Fibroblast of lung (primary cell): ENCODE measurements at regions not wholly inside any gene's neighbourhood (a gene's known extent, or its start where the extent isn't known, plus 50 kb on each side); places are given as distances from the start of the nearest gene placed in this dataset.

ENCODE experiments used
- DNase-seq, 2 donors: peaks; one replicate each; pipeline versions ENCODE4 v3.0.0 to v3.0.0-alpha.2; 2010; ENCODE audit warnings: low read depth in 2 of 2
- H2AFZ ChIP-seq: 2 replicates; pipeline ENCODE4 v1.5.1; 2012; ENCODE audit warnings: low read length, control low read depth, inconsistent platforms
- H3K27ac ChIP-seq: 2 replicates; pipeline ENCODE4 v1.5.1; 2011; ENCODE audit warnings: low read length, control low read depth; ENCODE audit not compliant: insufficient read depth
- H3K27me3 ChIP-seq: 2 replicates; pipeline ENCODE4 v1.5.1; 2011; ENCODE audit warnings: mild to moderate bottlenecking, low read length; ENCODE audit not compliant: control insufficient read depth, insufficient read depth
- H3K36me3 ChIP-seq: 2 replicates; pipeline ENCODE4 v1.5.1; 2011; ENCODE audit warnings: low read length; ENCODE audit not compliant: control insufficient read depth, insufficient read depth
- H3K4me1 ChIP-seq: 2 replicates; pipeline ENCODE4 v1.5.1; 2011; ENCODE audit warnings: low read length; ENCODE audit not compliant: control insufficient read depth, insufficient read depth; ENCODE audit errors: extremely low read depth
- H3K4me2 ChIP-seq: 2 replicates; pipeline ENCODE4 v1.5.1; 2011; ENCODE audit warnings: low read length, control low read depth; ENCODE audit not compliant: insufficient read depth; ENCODE audit errors: extremely low read depth
- H3K4me3 ChIP-seq, 4 experiments: fragments of 200-600 bp in 1 of 4; sonication (generic) in 1 of 4; replicated peaks in 1 of 4; 2 replicates each; pipeline ENCODE4 v1.5.1; 2011 to 2016; ENCODE audit warnings: low read length in 4 of 4, low read depth in 3 of 4, mild to moderate bottlenecking in 3 of 4, control low read depth in 2 of 4, inconsistent platforms in 1 of 4, mixed read lengths in 1 of 4; ENCODE audit not compliant: insufficient read depth in 1 of 4; ENCODE audit errors: control extremely low read depth in 1 of 4
- H3K79me2 ChIP-seq: 2 replicates; pipeline ENCODE4 v1.5.1; 2012; ENCODE audit warnings: mild to moderate bottlenecking, low read length, inconsistent platforms; ENCODE audit not compliant: control insufficient read depth, insufficient read depth
- H3K9ac ChIP-seq: 2 replicates; pipeline ENCODE4 v1.5.1; 2011; ENCODE audit warnings: mild to moderate bottlenecking, low read length, control low read depth; ENCODE audit not compliant: insufficient read depth
- H3K9me3 ChIP-seq: 2 replicates; pipeline ENCODE4 v1.5.1; 2012; ENCODE audit warnings: low read depth, low read length; ENCODE audit not compliant: control insufficient read depth, insufficient read depth
- H4K20me1 ChIP-seq: 2 replicates; pipeline ENCODE4 v1.5.1; 2011; ENCODE audit warnings: low read length; ENCODE audit not compliant: control insufficient read depth, insufficient read depth; ENCODE audit errors: extremely low read depth
- CTCF ChIP-seq, 2 donors: IDR thresholded peaks in 1 of 2; conservative IDR thresholded peaks in 1 of 2; 1 replicate in 1 of 2; 2 replicates in 1 of 2; pipeline ENCODE4 v1.5.1; 2011 to 2012; ENCODE audit warnings: low read length in 2 of 2, control low read depth in 1 of 2, inconsistent platforms in 1 of 2, low read depth in 1 of 2, mild to moderate bottlenecking in 1 of 2
- EZH2 ChIP-seq: IDR thresholded peaks from 2 replicates; pipeline ENCODE4 v1.5.1; 2012; ENCODE audit warnings: low read length, control low read depth, mild to moderate bottlenecking; ENCODE audit errors: missing control alignments

- Histone ChIP-seq H4K20me1 (no peaks in the 10 kb centered on the region), H3K79me2 (no peaks in the 10 kb centered on the region), H3K9me3 (no peaks in the 10 kb centered on the region), H3K4me2 (no peak overlapping the region), H3K27me3 (no peaks in the 10 kb centered on the region), H2AFZ (no peak overlapping the region), H3K9ac (no peak overlapping the region), H3K27ac (no peak overlapping the region), H3K4me1 (no peaks in the 10 kb centered on the region), H3K36me3 (no peaks in the 10 kb centered on the region), H3K4me3 (no peak overlapping the region)
- TF ChIP-seq CTCF (conservative IDR thresholded peaks at IDR 0.05 in 1 of 2, IDR thresholded peaks at IDR 0.05 in 1 of 2; ENCODE audit: low read depth in 1 of 2, low read length in 2 of 2) (no peak), EZH2 (no peak)
- no peak for DNase-seq
These were observed 951.3 kb upstream of the SEMA6D start for GRCh38 chr15:46766021-46766420.

GRCh38 chr15:46768287-46768686 is 949.0 kb upstream of the SEMA6D start:
- no peak overlapping the region for H3K9ac ChIP-seq
- no peak overlapping the region for H3K27ac ChIP-seq

GRCh38 chr15:46773016-46773415 is 944.3 kb upstream of the SEMA6D start:
- no peak overlapping the region for H3K9ac ChIP-seq
- no peaks in the 10 kb centered on the region for H3K27me3 ChIP-seq
- no peak for DNase-seq
- no peaks in the 10 kb centered on the region for H3K79me2 ChIP-seq
- TF ChIP-seq EZH2, result no peak
- TF ChIP-seq CTCF (conservative IDR thresholded peaks at IDR 0.05 in 1 of 2, IDR thresholded peaks at IDR 0.05 in 1 of 2; ENCODE audit: low read depth in 1 of 2, low read length in 2 of 2), result no peak
- no peaks in the 10 kb centered on the region for H3K9me3 ChIP-seq
- H3K4me1 ChIP-seq, result no peaks in the 10 kb centered on the region
- no peaks in the 10 kb centered on the region for H4K20me1 ChIP-seq
- no peak overlapping the region for H2AFZ ChIP-seq
- H3K4me3 ChIP-seq, result no peak overlapping the region
- H3K27ac ChIP-seq, result no peak overlapping the region
- no peak overlapping the region for H3K4me2 ChIP-seq
- no peaks in the 10 kb centered on the region for H3K36me3 ChIP-seq

More at GRCh38 chr15:46768287-46768686, 949.0 kb upstream of the SEMA6D start:
- Histone ChIP-seq H3K4me2 (no peak overlapping the region), H3K36me3 (no peaks in the 10 kb centered on the region), H3K79me2 (no peaks in the 10 kb centered on the region), H4K20me1 (no peaks in the 10 kb centered on the region), H3K9me3 (no peaks in the 10 kb centered on the region), H3K27me3 (no peaks in the 10 kb centered on the region), H3K4me1 (no peaks in the 10 kb centered on the region), H2AFZ (no peak overlapping the region), H3K4me3 (no peak overlapping the region)
- no peak for DNase-seq
- no peak for TF ChIP-seq EZH2
- no peak for TF ChIP-seq CTCF (conservative IDR thresholded peaks at IDR 0.05 in 1 of 2, IDR thresholded peaks at IDR 0.05 in 1 of 2; ENCODE audit: low read depth in 1 of 2, low read length in 2 of 2)
